H1 (cell line): ENCODE measurements at regions not wholly inside any gene's neighbourhood (a gene's known extent, or its start where the extent isn't known, plus 50 kb on each side); places are given as distances from the start of the nearest gene placed in this dataset.

ENCODE experiments used
- CTCF ChIA-PET: fragments of 300-600 bp; sonication (Branson Sonifier 250); formaldehyde crosslinking; loops from one replicate; lab custom pipeline; 2021; ENCODE audit not compliant: partially characterized antibody; lab: Charles Lee
- POLR2A ChIA-PET: fragments of 300-600 bp; sonication (Branson Sonifier 250); formaldehyde crosslinking; loops from one replicate; lab custom pipeline; 2021; ENCODE audit warnings: inconsistent platforms; ENCODE audit not compliant: partially characterized antibody; lab: Charles Lee
- DNase-seq, 2 experiments: peaks; one replicate each; pipeline versions ENCODE4 v3.0.0 to v3.0.0-alpha.2; 2010 to 2022; ENCODE audit warnings: low spot score in 2 of 2, low read depth in 1 of 2, mixed read lengths in 1 of 2
- FAIRE-seq: peaks from 2 replicates; lab custom pipeline; 2011; peaks lifted over from hg19 to GRCh38; lab: Jason Lieb, UNC
- H2AFZ ChIP-seq: 2 replicates; pipeline ENCODE4 v1.8.1; 2012; ENCODE audit warnings: low read length, inconsistent platforms
- H2AK5ac ChIP-seq: 2 replicates; pipeline ENCODE4 v1.6.1; 2013; ENCODE audit warnings: low read depth, low read length
- H2BK120ac ChIP-seq: replicated peaks from 2 replicates; pipeline ENCODE3; 2013; ENCODE audit warnings: low read depth, low read length, inconsistent platforms
- H2BK12ac ChIP-seq: 2 replicates; pipeline ENCODE4 v1.6.1; 2013; ENCODE audit warnings: low read depth, low read length
- H2BK15ac ChIP-seq: 2 replicates; pipeline ENCODE4 v1.6.1; 2013; ENCODE audit warnings: low read length
- H2BK20ac ChIP-seq: 2 replicates; pipeline ENCODE4 v1.6.1; 2013; ENCODE audit warnings: low read length
- H2BK5ac ChIP-seq: 2 replicates; pipeline ENCODE4 v1.6.1; 2013; ENCODE audit warnings: low read depth, low read length
- H3K14ac ChIP-seq: 2 replicates; pipeline ENCODE4 v1.6.1; 2013; ENCODE audit warnings: inconsistent platforms; ENCODE audit not compliant: insufficient read length
- H3K18ac ChIP-seq: 2 replicates; pipeline ENCODE4 v1.6.1; 2013; ENCODE audit warnings: low read length; ENCODE audit errors: extremely low read depth
- H3K23ac ChIP-seq: 2 replicates; pipeline ENCODE4 v1.6.1; 2013; ENCODE audit warnings: inconsistent platforms; ENCODE audit not compliant: insufficient read length
- H3K23me2 ChIP-seq: 2 replicates; pipeline ENCODE4 v1.6.1; 2013; ENCODE audit warnings: low read depth, low read length
- H3K27ac ChIP-seq: 2 replicates; pipeline ENCODE4 v1.6.1; 2011; ENCODE audit warnings: low read depth, low read length, inconsistent platforms
- H3K27me3 ChIP-seq, 4 experiments: replicated peaks in 1 of 4; 1 replicate in 1 of 4; 2 replicates in 3 of 4; pipeline versions ENCODE4 v1.6.1 to v1.8.1; 2011 to 2013; ENCODE audit warnings: low read length in 3 of 4, mild to moderate bottlenecking in 3 of 4, inconsistent platforms in 2 of 4, mixed read lengths in 2 of 4, moderate library complexity in 1 of 4; ENCODE audit not compliant: control insufficient read depth in 3 of 4, insufficient read depth in 3 of 4; ENCODE audit errors: extremely low read depth in 1 of 4
- H3K36me3 ChIP-seq, 4 experiments: 2 replicates each; pipeline versions ENCODE4 v1.6.1 to v1.8.1; 2011 to 2013; ENCODE audit warnings: mild to moderate bottlenecking in 4 of 4, low read length in 3 of 4, moderate library complexity in 2 of 4, control low read depth in 1 of 4, inconsistent platforms in 1 of 4; ENCODE audit not compliant: insufficient read depth in 4 of 4, control insufficient read depth in 2 of 4
- H3K4ac ChIP-seq: replicated peaks from 2 replicates; pipeline ENCODE3; 2013; ENCODE audit warnings: low read length, low read depth, mixed read lengths, inconsistent platforms; ENCODE audit not compliant: insufficient read length
- H3K4me1 ChIP-seq, 4 experiments: replicated peaks in 1 of 4; 1 replicate in 1 of 4; 2 replicates in 3 of 4; pipeline versions ENCODE4 v1.6.1 to v1.8.1; 2011 to 2013; ENCODE audit warnings: low read length in 3 of 4, inconsistent platforms in 2 of 4, mixed read lengths in 1 of 4; ENCODE audit not compliant: insufficient read depth in 4 of 4, control insufficient read depth in 3 of 4
- H3K4me2 ChIP-seq, 2 experiments: 2 replicates each; pipeline versions ENCODE4 v1.6.1 to v1.8.1; 2011 to 2013; ENCODE audit warnings: low read depth in 2 of 2, low read length in 2 of 2, control low read depth in 1 of 2, inconsistent platforms in 1 of 2, mild to moderate bottlenecking in 1 of 2; ENCODE audit not compliant: insufficient read depth in 1 of 2
- H3K4me3 ChIP-seq, 4 experiments: fragments of 200-600, 300-600 bp in 1 of 4; sonication (generic), shearing (Covaris generic), sonication (Bioruptor Twin) in 1 of 4; 2 replicates each; pipeline versions ENCODE4 v1.5.1 to v1.8.1; 2011 to 2016; ENCODE audit warnings: low read length in 4 of 4, low read depth in 3 of 4, control low read depth in 2 of 4, inconsistent platforms in 2 of 4, mild to moderate bottlenecking in 2 of 4, mixed read lengths in 1 of 4, moderate library complexity in 1 of 4; ENCODE audit not compliant: insufficient read depth in 2 of 4; ENCODE audit errors: extremely low read depth in 1 of 4
- H3K56ac ChIP-seq: replicated peaks from 2 replicates; pipeline ENCODE3; 2013; ENCODE audit warnings: low read depth, mild to moderate bottlenecking, mixed read lengths, low read length, inconsistent platforms; ENCODE audit not compliant: insufficient read length
- H3K79me1 ChIP-seq: 2 replicates; pipeline ENCODE4 v1.6.1; 2013; ENCODE audit warnings: low read depth, low read length, control low read depth
- H3K79me2 ChIP-seq, 2 experiments: 2 replicates each; pipeline versions ENCODE4 v1.6.1 to v1.8.1; 2012 to 2013; ENCODE audit warnings: low read length in 2 of 2, mild to moderate bottlenecking in 2 of 2, inconsistent platforms in 1 of 2; ENCODE audit not compliant: insufficient read depth in 2 of 2, control insufficient read depth in 1 of 2
- H3K9ac ChIP-seq, 4 experiments: replicated peaks in 1 of 4; 1 replicate in 1 of 4; 2 replicates in 3 of 4; pipeline versions ENCODE4 v1.6.1 to v1.8.1; 2011 to 2013; ENCODE audit warnings: low read depth in 3 of 4, low read length in 3 of 4, control low read depth in 2 of 4, mild to moderate bottlenecking in 2 of 4, moderate library complexity in 2 of 4, inconsistent platforms in 1 of 4; ENCODE audit errors: extremely low read depth in 1 of 4
- H3K9me3 ChIP-seq, 2 experiments: 2 replicates each; pipeline versions ENCODE4 v1.6.1 to v1.8.1; 2012 to 2013; ENCODE audit warnings: mild to moderate bottlenecking in 2 of 2, moderate library complexity in 2 of 2, control low read depth in 1 of 2, inconsistent platforms in 1 of 2, low read depth in 1 of 2, low read length in 1 of 2, mixed read lengths in 1 of 2; ENCODE audit not compliant: insufficient read depth in 2 of 2
- H4K20me1 ChIP-seq, 2 experiments: replicated peaks in 1 of 2; 2 replicates each; pipeline versions ENCODE3 to v1.8.1; 2011 to 2013; ENCODE audit warnings: inconsistent platforms in 2 of 2, low read length in 2 of 2, mild to moderate bottlenecking in 1 of 2; ENCODE audit not compliant: insufficient read depth in 2 of 2, control insufficient read depth in 1 of 2
- H4K5ac ChIP-seq: 2 replicates; pipeline ENCODE4 v1.6.1; 2013; ENCODE audit warnings: low read length, low read depth, mixed read lengths, inconsistent platforms; ENCODE audit not compliant: insufficient read length
- H4K8ac ChIP-seq: 2 replicates; pipeline ENCODE4 v1.8.0; 2013; ENCODE audit warnings: mild to moderate bottlenecking, moderate library complexity, low read length, inconsistent platforms; ENCODE audit not compliant: insufficient read depth; ENCODE audit errors: extremely low read depth
- H4K91ac ChIP-seq: replicated peaks from 2 replicates; pipeline ENCODE3; 2013; ENCODE audit warnings: low read length, mixed read lengths, inconsistent platforms; ENCODE audit not compliant: insufficient read length
- CEBPB ChIP-seq: IDR thresholded peaks from 2 replicates; pipeline ENCODE4 v1.6.1; 2012; ENCODE audit warnings: low read depth, low read length
- EZH2 ChIP-seq: fragments of 200-600 bp; sonication (generic); IDR thresholded peaks from 2 replicates; pipeline ENCODE4 v1.7.1; 2012; ENCODE audit warnings: low read depth, mild to moderate bottlenecking, moderate library complexity, low read length, inconsistent platforms; ENCODE audit not compliant: severe bottlenecking
- POU5F1 ChIP-seq: IDR thresholded peaks from 2 replicates; pipeline ENCODE4 v1.6.1; 2011; ENCODE audit warnings: low read depth, mild to moderate bottlenecking, low read length, moderate library complexity
- RAD21 ChIP-seq, 2 experiments: IDR thresholded peaks in 1 of 2; conservative IDR thresholded peaks in 1 of 2; 2 replicates each; pipeline ENCODE4 v1.6.1; 2011; ENCODE audit warnings: low read depth in 2 of 2, low read length in 2 of 2, improper control_type of control experiment in 1 of 2, inconsistent platforms in 1 of 2, mild to moderate bottlenecking in 1 of 2, moderate library complexity in 1 of 2
- SP1 ChIP-seq: IDR thresholded peaks from 2 replicates; pipeline ENCODE4 v1.6.1; 2011; ENCODE audit warnings: low read depth, low read length
- SP4 ChIP-seq: IDR thresholded peaks from 2 replicates; pipeline ENCODE4 v1.6.1; 2012; ENCODE audit warnings: low read length, inconsistent platforms
- TAF7 ChIP-seq: optimal IDR thresholded peaks from 2 replicates; pipeline ENCODE3; 2011; ENCODE audit warnings: low read depth, mild to moderate bottlenecking, inconsistent platforms, low read length, moderate library complexity, borderline replicate concordance
- TF ChIP-seq, protein P1 (sequence below): IDR thresholded peaks from 2 replicates; pipeline ENCODE4 v1.6.1; 2012; ENCODE audit warnings: inconsistent platforms

DNA sequence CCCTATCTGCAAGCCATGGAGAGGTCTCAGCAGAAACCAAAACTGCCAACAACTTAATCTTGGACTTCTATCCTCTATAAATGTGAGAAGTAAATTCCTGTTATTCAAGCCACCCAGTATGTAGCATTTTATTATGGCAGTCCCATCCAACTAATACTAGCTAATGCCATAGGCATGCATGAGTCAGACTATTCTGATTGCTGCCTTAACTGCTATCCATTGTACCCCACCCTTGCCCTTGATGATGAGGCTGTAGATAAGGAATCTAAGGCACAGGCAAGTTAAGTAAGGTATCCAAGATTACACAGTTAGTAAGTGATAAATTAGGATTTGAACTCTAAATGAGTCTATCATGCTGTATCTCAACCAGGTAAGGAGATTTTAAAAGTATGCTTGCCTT lies 223.0 kb downstream of the UBE2E3 start:
- Histone ChIP-seq H3K23me2 (no peaks in the 10 kb centered on the region), H3K36me3 (no peaks in the 10 kb centered on the region), H2AFZ (no peak overlapping the region), H3K9ac (no peak overlapping the region), H2BK20ac (no peak overlapping the region), H3K27me3 (no peaks in the 10 kb centered on the region), H4K5ac (no peak overlapping the region), H3K4ac (no peak overlapping the region), H4K20me1 (no peaks in the 10 kb centered on the region), H3K18ac (no peak overlapping the region), H3K4me3 (no peak overlapping the region), H2AK5ac (no peak overlapping the region), H3K23ac (no peak overlapping the region), H3K56ac (no peak overlapping the region), H4K8ac (no peak overlapping the region), H3K4me2 (no peak overlapping the region), H4K91ac (no peak overlapping the region), H2BK15ac (no peak overlapping the region), H3K79me2 (no peaks in the 10 kb centered on the region), H2BK5ac (no peak overlapping the region), H2BK12ac (no peak overlapping the region), H3K79me1 (no peaks in the 10 kb centered on the region), H3K9me3 (peaks cover 0 to 8% of the 10 kb centered on the region in 2 experiments; a peak in 1 of 4 replicates), H3K27ac (no peak overlapping the region), H3K14ac (no peak overlapping the region), H3K4me1 (no peaks in the 10 kb centered on the region), H2BK120ac (no peak overlapping the region)
- DNase-seq = no peak
- ChIA-PET CTCF (interaction anchor here (0.6 to 1.0 kb wide), 3 partner anchors 25 to 1624 kb away, joined by 3 to 5 read pairs (median 4); no protein-coding TSS in a partner anchor), POLR2A (no interaction called here)
- FAIRE-seq = no peak
- TF ChIP-seq SP4 (no peak), CEBPB (no peak), EZH2 (no peak), SP1 (no peak), TAF7 (no peak), POU5F1 (no peak), RAD21 (IDR thresholded peaks at IDR 0.05 in 1 of 2, conservative IDR thresholded peaks at IDR 0.05 in 1 of 2; ENCODE audit: low read depth in 2 of 2, low read length in 2 of 2) (no peak)
- TF ChIP-seq, protein P1, sequence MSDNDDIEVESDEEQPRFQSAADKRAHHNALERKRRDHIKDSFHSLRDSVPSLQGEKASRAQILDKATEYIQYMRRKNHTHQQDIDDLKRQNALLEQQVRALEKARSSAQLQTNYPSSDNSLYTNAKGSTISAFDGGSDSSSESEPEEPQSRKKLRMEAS = no peak
